Left renal cortex interstitium (tissue), 4 donors: ENCODE measurements at regions not wholly inside any gene's neighbourhood (a gene's known extent, or its start where the extent isn't known, plus 50 kb on each side); places are given as distances from the start of the nearest gene placed in this dataset.

Source experiments
- DNase-seq, 4 donors: peaks; one replicate each; pipeline ENCODE4 v3.0.0-alpha.2; 2013; ENCODE audit warnings: low read depth in 4 of 4, low spot score in 2 of 4, missing footprints in 1 of 4

GRCh38 chr1:29789910-29790247 is 553.6 kb downstream of the PTPRU start:
- no peak for DNase-seq

DNA sequence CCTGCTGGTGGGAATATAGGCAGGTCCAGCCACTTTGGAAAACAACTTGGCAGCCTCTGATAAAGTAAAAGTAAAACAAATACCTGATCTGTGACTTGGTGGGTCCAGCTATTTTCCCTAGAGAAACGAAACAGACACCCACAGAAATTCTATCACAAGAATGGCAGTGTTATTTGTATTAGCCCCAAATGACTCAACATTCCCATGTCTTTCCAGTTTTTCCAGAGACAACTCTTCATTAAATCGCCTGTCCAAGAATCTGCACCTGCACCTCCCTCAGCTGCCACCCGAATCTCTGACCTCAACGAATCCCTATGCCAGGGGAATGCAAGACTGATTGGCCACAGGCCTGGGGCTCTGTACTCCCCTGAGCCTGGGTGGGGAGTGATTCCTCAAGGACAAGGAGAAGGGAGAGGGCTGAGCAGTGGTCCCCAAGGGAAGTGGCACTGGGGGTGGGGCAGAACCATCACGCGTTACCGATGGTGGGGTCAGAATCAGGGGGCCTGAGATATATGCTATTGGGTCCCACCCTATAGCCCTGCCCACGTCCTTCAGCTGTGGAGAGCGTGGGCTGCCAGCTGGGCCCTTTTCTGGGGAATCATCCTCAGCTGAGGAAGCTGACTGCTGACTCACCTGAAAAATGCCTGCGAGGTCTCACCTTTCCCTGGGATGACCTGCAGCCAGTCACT is 553.0 kb downstream of the PTPRU start:
- DNase-seq, result no peak

- DNase-seq, result no peak
Measured at GRCh38 chr1:29786791-29787732, 550.7 kb downstream of the PTPRU start.

DNA sequence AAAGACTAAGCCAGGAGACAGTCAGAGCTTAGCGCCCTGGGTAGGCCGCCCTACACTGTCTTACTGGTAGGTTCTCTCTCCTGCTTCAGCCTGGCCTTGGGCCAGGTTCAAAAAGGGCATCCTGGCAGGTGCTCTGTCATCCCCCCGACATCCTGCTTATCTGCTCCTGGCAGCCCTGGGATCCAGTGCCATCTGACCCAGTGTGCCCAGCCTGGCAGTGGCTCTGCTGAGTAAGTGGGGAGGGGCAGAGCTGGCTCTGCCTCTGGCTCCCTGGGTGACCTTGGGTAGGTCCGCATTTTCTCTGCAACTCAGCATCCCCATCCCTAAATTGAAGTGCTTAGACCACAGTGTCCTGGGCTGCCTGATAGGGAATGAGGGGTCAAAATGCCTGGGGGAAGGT is 549.9 kb downstream of the PTPRU start:
- no peak for DNase-seq

DNA sequence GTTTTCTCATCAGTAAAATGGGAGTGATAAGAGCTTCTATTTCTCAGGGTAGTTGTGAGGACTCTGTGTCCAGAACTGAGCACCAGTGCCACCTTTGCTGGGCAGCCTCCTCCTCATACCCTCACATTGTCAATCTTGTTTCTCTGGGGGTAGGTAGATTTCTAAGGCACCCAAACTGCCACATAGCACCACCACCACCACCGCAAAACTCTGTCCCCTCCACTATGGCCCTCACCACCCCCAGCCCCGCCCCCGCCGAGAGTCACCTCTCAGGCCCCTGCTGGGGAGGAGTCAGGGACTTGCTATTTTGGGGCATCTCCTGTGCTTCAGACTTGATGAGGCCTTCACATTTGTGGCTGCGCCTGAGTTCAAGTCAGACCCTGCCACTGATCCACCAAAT is 549.2 kb downstream of the PTPRU start:
- no peak for DNase-seq

GRCh38 chr1:29785137-29785527 is 548.8 kb downstream of the PTPRU start:
- no peak for DNase-seq

- DNase-seq, result no peak
Measured at GRCh38 chr1:29784276-29785136, 548.2 kb downstream of the PTPRU start.

DNA sequence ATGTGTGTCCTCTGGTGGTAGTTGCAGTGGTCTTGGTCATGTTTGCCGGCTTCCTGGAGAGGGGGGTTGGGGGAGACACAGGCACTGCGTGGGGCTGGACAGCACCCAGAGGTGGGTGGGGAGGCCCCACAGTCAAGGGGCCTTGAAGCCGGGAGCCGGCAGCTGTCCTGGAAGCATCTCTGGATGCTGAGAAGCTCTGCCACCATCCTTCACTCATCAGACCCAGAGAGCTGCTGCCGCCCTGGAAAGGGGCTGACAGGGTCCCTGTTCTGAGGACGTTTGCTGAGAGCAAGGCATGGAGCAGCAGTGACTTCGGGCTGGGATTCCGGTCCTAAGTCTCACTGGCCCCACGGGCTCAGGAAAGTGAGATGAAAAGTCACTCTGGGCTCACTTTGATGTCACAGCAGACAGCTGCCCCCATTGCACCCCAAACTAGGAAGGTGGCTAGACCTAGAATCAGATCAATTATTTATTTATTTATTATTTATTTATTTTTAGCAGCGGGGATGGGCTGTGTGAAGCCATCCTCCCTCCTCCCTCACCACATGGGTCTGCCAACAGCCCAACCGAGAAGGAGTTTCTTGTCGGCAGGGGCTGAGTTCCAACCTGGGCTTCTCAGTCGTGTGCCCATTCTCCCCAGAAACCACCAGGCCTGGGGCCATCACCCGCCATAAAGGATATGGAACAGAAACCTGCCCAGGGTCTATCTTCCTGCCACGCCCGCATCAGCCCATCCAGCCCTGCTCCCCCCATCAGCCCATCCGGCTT is 547.4 kb downstream of the PTPRU start:
- DNase-seq, result no peak

GRCh38 chr1:29782846-29783507 is 546.7 kb downstream of the PTPRU start:
- no peak for DNase-seq

DNA sequence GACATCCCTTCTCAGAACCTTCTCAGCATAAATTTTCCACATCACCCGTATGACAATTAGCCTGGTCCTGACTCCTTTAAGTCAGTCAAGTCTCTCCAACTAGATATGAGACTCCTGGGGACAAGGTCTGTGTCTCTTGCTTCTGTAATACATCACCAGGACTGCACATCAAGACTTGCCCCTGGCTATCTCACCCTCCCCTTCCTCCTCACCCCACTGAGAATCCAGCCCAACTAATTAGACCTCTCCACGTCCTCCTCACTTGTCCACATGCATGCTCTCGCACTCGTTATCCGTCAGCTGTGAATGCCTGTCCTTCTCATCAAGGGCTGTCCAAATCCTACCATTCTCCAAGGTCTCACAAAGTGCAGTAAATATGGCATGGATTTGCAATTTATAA is 542.8 kb downstream of the PTPRU start:
- no peak for DNase-seq

DNA sequence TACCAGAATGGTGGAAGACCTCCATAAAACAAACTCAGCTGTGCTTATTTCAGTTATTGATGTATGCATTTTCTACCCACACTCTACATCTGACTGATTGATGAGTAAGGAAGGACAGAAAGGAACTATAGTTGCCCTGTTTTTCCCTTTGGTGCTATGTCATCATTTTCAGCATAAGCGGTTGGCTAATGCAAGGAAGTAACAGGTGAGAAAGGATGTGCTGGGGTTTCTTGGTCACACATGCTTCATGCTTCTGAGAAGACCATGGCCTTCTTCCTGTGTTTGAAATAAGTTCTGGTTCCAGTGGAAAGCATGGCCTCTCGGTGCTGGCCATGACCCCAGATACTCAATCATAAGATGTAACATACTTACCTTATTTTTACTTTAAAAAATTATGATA is 541.2 kb downstream of the PTPRU start:
- DNase-seq, result no peak

GRCh38 chr1:29774355-29774754 is 538.0 kb downstream of the PTPRU start:
- no peak for DNase-seq

GRCh38 chr1:29772584-29773100 is 536.3 kb downstream of the PTPRU start:
- DNase-seq, result no peak

DNA sequence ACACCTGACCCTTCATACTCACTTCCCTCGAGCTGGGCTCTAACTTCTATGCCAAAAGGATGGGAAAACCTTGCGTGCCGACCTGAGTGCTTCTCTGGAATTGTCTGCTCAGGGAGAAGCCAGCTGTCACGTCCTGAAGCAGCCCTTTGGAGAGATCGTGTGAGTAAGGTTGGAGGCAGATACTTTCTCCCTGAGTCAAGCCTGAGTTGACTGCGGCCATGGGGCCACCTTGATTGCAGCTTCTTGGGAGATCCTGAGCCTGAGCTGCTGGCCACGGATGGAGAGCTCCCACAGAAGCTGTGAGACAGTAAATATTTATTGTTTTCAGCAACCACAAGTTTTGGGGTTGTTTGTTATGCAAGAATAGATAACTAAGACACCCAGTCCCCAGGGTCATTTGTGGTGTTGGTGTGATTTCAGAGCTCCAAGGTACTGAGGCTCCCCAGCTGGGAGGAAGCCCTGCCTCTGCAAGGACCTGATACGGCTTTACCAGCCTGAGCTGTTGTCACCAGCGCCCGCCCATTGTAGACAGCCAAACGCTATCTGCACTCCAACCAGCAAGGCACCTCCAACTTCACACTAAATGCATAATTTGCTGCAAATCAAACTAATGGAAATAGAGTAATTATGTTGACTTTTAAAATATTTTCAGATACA is 531.6 kb downstream of the PTPRU start:
- no peak for DNase-seq

GRCh38 chr1:29767088-29767685 is 530.9 kb downstream of the PTPRU start:
- DNase-seq, result no peak

DNA sequence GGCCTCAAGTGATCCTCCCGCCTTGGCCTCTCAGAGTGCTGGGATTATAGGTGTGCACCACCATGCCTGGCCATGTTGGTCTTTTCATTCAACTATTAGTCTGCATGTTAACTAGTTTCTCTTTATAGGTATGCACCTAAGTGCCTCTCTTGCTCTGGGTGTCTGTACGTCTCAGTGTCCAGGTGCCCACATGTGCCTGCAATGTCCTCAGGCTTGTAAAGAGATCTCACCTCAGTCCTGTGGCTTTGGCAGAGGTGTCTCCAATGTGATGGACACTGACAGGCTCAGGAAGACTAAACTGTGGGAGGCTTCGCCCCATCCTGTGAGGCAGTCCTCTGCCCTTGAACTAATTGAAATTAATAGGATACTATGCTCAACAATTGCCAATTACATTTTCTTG is 526.3 kb downstream of the PTPRU start:
- DNase-seq, result no peak

GRCh38 chr1:29761159-29761928 is 525.0 kb downstream of the PTPRU start:
- no peak for DNase-seq

DNA sequence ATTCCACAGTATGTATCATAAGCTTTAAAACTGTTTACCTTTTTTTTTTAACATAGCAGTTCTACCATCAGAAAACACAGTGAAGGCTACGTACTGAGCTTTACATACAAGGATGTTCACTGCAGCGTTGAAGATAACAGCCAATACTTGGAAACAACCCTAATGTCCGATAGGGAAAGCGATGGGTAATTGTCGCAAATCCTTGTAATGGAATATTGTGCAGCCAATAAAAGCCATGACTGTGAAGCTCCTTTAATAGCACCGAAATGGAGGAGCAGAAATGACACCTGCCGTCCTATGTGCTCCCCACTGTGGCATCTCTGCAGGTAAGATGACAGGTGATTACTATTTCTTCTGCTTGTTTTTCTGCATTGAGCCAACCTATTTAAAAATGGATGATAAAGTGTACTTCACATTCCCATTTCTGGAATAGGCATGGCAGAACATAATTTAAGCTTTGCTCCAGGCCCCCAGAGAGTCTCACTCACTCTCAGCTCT is 523.8 kb downstream of the PTPRU start:
- no peak for DNase-seq
